MM.1S (cell line): ENCODE measurements at regions not wholly inside any gene's neighbourhood (a gene's known extent, or its start where the extent isn't known, plus 50 kb on each side); places are given as distances from the start of the nearest gene placed in this dataset.

Source experiments
- EZH2 ChIP-seq: fragments of 300-600 bp; sonication (generic); optimal IDR thresholded peaks from 2 replicates; pipeline ENCODE3; 2017; ENCODE audit warnings: low read depth, mild to moderate bottlenecking, antibody characterized with exemption, low read length, mixed read lengths
- EZH2phosphoT487 ChIP-seq: fragments of 300-600 bp; sonication (generic); IDR thresholded peaks from 2 replicates; pipeline ENCODE4 v1.6.1; 2018; ENCODE audit warnings: antibody characterized with exemption, low read length
- TF ChIP-seq, protein P1 (sequence below): fragments of 300-600 bp; sonication (generic); IDR thresholded peaks from 2 replicates; pipeline ENCODE4 v1.5.1; 2016; ENCODE audit warnings: antibody characterized with exemption, low read length, mixed read lengths

DNA sequence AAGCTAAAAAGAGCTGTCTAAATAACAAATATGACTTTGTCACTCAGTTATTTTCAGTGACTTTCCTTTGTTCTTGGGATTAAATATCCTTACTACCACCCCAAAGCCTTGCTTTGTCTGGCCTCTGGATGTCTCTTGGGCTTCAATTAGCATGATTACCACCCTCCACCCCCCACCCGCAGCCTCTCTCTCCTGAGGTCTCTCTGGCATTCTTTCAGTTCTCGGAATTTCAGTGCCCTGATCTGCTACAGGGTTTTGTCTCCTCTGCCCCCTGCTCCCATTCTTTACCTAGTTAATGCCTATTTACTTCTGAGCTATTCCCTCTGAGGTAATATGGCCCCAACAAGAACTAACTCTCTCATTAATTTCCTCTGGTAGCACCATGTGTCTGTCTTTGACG lies 376.4 kb downstream of the DEPDC1B start:
- TF ChIP-seq, protein P1, sequence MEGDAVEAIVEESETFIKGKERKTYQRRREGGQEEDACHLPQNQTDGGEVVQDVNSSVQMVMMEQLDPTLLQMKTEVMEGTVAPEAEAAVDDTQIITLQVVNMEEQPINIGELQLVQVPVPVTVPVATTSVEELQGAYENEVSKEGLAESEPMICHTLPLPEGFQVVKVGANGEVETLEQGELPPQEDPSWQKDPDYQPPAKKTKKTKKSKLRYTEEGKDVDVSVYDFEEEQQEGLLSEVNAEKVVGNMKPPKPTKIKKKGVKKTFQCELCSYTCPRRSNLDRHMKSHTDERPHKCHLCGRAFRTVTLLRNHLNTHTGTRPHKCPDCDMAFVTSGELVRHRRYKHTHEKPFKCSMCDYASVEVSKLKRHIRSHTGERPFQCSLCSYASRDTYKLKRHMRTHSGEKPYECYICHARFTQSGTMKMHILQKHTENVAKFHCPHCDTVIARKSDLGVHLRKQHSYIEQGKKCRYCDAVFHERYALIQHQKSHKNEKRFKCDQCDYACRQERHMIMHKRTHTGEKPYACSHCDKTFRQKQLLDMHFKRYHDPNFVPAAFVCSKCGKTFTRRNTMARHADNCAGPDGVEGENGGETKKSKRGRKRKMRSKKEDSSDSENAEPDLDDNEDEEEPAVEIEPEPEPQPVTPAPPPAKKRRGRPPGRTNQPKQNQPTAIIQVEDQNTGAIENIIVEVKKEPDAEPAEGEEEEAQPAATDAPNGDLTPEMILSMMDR: no peak
- TF ChIP-seq EZH2 (no peak), EZH2phosphoT487 (no peak)
